ENCODE measurements at regions not wholly inside any gene's neighbourhood (a gene's known extent, or its start where the extent isn't known, plus 50 kb on each side); places are given as distances from the start of the nearest gene placed in this dataset.

DNA sequence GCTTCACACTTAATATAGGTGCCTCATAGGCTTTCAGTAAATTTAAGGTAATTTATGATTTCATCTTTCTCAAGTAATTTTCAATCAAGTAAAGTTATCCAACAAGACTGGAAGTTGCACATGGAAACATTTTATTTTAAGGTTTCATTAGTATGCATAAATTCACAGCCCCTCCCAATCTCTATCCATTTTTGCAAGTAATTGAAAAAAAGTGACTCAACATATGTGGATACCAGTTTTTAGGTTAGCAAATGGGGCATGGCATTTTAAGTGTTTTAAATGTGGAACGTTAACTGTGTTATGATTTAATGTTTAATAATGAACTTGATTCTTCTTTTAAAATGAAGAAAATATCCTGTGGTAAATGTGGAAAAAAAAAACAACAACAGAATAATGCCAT is 532.8 kb downstream of the FOXG1 start:
- TF ChIP-seq POLR2A (IDR thresholded peaks at IDR 0.05; ENCODE audit: control extremely low read depth in 1 of 2, low read depth in 2 of 2, low read length in 2 of 2) (no peak), BRCA1 (IDR thresholded peaks at IDR 0.05; ENCODE audit: low read depth, low read length) (no peak), EGR1 (IDR thresholded peaks at IDR 0.05; ENCODE audit: borderline replicate concordance, low read depth, low read length) (no peak)
- TF ChIP-seq, protein P1, sequence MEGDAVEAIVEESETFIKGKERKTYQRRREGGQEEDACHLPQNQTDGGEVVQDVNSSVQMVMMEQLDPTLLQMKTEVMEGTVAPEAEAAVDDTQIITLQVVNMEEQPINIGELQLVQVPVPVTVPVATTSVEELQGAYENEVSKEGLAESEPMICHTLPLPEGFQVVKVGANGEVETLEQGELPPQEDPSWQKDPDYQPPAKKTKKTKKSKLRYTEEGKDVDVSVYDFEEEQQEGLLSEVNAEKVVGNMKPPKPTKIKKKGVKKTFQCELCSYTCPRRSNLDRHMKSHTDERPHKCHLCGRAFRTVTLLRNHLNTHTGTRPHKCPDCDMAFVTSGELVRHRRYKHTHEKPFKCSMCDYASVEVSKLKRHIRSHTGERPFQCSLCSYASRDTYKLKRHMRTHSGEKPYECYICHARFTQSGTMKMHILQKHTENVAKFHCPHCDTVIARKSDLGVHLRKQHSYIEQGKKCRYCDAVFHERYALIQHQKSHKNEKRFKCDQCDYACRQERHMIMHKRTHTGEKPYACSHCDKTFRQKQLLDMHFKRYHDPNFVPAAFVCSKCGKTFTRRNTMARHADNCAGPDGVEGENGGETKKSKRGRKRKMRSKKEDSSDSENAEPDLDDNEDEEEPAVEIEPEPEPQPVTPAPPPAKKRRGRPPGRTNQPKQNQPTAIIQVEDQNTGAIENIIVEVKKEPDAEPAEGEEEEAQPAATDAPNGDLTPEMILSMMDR (IDR thresholded peaks at IDR 0.05; ENCODE audit: control extremely low read depth in 1 of 3, insufficient read depth in 1 of 3, low read depth in 1 of 3, low read length in 3 of 3): no peak
- TF ChIP-seq, protein P2, sequence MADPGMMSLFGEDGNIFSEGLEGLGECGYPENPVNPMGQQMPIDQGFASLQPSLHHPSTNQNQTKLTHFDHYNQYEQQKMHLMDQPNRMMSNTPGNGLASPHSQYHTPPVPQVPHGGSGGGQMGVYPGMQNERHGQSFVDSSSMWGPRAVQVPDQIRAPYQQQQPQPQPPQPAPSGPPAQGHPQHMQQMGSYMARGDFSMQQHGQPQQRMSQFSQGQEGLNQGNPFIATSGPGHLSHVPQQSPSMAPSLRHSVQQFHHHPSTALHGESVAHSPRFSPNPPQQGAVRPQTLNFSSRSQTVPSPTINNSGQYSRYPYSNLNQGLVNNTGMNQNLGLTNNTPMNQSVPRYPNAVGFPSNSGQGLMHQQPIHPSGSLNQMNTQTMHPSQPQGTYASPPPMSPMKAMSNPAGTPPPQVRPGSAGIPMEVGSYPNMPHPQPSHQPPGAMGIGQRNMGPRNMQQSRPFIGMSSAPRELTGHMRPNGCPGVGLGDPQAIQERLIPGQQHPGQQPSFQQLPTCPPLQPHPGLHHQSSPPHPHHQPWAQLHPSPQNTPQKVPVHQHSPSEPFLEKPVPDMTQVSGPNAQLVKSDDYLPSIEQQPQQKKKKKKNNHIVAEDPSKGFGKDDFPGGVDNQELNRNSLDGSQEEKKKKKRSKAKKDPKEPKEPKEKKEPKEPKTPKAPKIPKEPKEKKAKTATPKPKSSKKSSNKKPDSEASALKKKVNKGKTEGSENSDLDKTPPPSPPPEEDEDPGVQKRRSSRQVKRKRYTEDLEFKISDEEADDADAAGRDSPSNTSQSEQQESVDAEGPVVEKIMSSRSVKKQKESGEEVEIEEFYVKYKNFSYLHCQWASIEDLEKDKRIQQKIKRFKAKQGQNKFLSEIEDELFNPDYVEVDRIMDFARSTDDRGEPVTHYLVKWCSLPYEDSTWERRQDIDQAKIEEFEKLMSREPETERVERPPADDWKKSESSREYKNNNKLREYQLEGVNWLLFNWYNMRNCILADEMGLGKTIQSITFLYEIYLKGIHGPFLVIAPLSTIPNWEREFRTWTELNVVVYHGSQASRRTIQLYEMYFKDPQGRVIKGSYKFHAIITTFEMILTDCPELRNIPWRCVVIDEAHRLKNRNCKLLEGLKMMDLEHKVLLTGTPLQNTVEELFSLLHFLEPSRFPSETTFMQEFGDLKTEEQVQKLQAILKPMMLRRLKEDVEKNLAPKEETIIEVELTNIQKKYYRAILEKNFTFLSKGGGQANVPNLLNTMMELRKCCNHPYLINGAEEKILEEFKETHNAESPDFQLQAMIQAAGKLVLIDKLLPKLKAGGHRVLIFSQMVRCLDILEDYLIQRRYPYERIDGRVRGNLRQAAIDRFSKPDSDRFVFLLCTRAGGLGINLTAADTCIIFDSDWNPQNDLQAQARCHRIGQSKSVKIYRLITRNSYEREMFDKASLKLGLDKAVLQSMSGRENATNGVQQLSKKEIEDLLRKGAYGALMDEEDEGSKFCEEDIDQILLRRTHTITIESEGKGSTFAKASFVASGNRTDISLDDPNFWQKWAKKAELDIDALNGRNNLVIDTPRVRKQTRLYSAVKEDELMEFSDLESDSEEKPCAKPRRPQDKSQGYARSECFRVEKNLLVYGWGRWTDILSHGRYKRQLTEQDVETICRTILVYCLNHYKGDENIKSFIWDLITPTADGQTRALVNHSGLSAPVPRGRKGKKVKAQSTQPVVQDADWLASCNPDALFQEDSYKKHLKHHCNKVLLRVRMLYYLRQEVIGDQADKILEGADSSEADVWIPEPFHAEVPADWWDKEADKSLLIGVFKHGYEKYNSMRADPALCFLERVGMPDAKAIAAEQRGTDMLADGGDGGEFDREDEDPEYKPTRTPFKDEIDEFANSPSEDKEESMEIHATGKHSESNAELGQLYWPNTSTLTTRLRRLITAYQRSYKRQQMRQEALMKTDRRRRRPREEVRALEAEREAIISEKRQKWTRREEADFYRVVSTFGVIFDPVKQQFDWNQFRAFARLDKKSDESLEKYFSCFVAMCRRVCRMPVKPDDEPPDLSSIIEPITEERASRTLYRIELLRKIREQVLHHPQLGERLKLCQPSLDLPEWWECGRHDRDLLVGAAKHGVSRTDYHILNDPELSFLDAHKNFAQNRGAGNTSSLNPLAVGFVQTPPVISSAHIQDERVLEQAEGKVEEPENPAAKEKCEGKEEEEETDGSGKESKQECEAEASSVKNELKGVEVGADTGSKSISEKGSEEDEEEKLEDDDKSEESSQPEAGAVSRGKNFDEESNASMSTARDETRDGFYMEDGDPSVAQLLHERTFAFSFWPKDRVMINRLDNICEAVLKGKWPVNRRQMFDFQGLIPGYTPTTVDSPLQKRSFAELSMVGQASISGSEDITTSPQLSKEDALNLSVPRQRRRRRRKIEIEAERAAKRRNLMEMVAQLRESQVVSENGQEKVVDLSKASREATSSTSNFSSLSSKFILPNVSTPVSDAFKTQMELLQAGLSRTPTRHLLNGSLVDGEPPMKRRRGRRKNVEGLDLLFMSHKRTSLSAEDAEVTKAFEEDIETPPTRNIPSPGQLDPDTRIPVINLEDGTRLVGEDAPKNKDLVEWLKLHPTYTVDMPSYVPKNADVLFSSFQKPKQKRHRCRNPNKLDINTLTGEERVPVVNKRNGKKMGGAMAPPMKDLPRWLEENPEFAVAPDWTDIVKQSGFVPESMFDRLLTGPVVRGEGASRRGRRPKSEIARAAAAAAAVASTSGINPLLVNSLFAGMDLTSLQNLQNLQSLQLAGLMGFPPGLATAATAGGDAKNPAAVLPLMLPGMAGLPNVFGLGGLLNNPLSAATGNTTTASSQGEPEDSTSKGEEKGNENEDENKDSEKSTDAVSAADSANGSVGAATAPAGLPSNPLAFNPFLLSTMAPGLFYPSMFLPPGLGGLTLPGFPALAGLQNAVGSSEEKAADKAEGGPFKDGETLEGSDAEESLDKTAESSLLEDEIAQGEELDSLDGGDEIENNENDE (IDR thresholded peaks at IDR 0.05; ENCODE audit: insufficient replicate concordance, low read length): no peak
